Pancreas (tissue), 10 donors: ENCODE measurements at regions not wholly inside any gene's neighbourhood (a gene's known extent, or its start where the extent isn't known, plus 50 kb on each side); places are given as distances from the start of the nearest gene placed in this dataset.

ENCODE experiments used
- ATAC-seq, 4 donors: fragments of 200-7000 bp; cut with Tn5 transposase; one replicate each; pipeline versions ENCODE4 v1.8.0 to v1.9.1; 2020; ENCODE audit warnings: mild to moderate bottlenecking in 4 of 4, moderate library complexity in 4 of 4
- DNase-seq, 6 donors: peaks; one replicate each; pipeline ENCODE4 v3.0.0-alpha.2; 2020
- FAIRE-seq: peaks from 2 replicates; lab custom pipeline; 2012; peaks lifted over from hg19 to GRCh38; lab: Jason Lieb, UNC
- H3K27ac ChIP-seq, 4 donors: fragments of 200-600 bp; sonication (generic); 1 replicate in 3 of 4; 2 replicates in 1 of 4; pipeline versions ENCODE4 v1.5.0 to v1.8.0; 2020
- H3K27me3 ChIP-seq, 4 donors: fragments of 200-600 bp; one replicate each; pipeline ENCODE4 v1.8.0; 2021
- H3K36me3 ChIP-seq, 3 donors: fragments of 200-600 bp; sonication (generic) in 1 of 3; one replicate each; pipeline versions ENCODE4 v1.5.0 to v1.8.0; 2020 to 2021
- H3K4me1 ChIP-seq, 3 donors: fragments of 200-600 bp; one replicate each; pipeline ENCODE4 v1.8.0; 2021
- H3K4me3 ChIP-seq, 4 donors: fragments of 200-600 bp; sonication (generic) in 2 of 4; one replicate each; pipeline versions ENCODE4 v1.5.0 to v1.8.0; 2020 to 2021
- H3K9me3 ChIP-seq, 4 donors: fragments of 200-600 bp; one replicate each; pipeline ENCODE4 v1.8.0; 2021
- WGBS, 2 donors: extraction: QIAGEN DNeasy Blood & Tissue Kit; methylation state at CpG; one replicate each; pipeline ENCODE4 v1.1.7; 2013; 5-methylcytosine and 5-hydroxymethylcytosine counted together
- intact Hi-C, 3 donors: fragments of 100-400 bp; cut with DNase I; formaldehyde crosslinking; loops; one replicate each; pipeline versions ENCODE4 v1.11.1 to v1.14.2; 2022
- TF ChIP-seq, protein P1 (sequence below), 4 donors: fragments of 200-600 bp; sonication (generic) in 3 of 4; IDR thresholded peaks; one replicate each; pipeline versions ENCODE4 v1.5.0 to v1.8.0; 2021; ENCODE audit warnings: antibody characterized with exemption in 4 of 4
- donor health status: healthy with polysubstance abuse.
- donor health status: DM: no; HTN: no; CAD: no; lungs with moderate emphysema.
- donor health status: DM: no; HTN: no; CAD: no.
- donor health status: control.
- donor health status: control.
- donor health status: Bipolar disorder and iron deficiency.
- donor health status: DM: yes; HTN: yes; CAD: no.
- donor health status: DM: no; HTN: no; CAD: no.
- donor health status: DM: no; HTN: no; CAD: no.
- donor health status: DM: yes; HTN: yes; CAD: no.

DNA sequence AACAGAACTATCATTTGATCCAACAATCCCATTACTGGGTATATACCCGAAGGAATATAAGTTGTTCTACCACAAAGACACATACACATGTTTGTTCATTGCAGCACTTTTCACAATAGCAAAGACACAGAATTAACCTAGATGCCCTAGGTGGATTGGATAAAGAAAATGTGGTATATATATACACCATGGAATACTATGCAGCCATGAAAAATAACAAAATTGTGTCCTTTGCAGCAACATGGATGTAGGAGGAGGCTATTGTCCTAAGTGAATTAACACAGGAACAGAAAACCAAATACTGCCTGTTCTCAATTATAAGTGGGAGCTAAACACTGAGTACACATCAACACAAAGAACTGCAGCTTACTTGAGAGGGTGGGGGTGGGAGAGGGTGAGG is 142.5 kb downstream of the IL20RB start:
- ATAC-seq, result no peak
- Histone ChIP-seq H3K4me1 (no peaks in the 10 kb centered on the region), H3K9me3 (no peaks in the 10 kb centered on the region), H3K36me3 (no peaks in the 10 kb centered on the region), H3K4me3 (no peak overlapping the region), H3K27me3 (no peaks in the 10 kb centered on the region), H3K27ac (no peak overlapping the region)
- intact Hi-C loops, result no loop called here
- TF ChIP-seq, protein P1, sequence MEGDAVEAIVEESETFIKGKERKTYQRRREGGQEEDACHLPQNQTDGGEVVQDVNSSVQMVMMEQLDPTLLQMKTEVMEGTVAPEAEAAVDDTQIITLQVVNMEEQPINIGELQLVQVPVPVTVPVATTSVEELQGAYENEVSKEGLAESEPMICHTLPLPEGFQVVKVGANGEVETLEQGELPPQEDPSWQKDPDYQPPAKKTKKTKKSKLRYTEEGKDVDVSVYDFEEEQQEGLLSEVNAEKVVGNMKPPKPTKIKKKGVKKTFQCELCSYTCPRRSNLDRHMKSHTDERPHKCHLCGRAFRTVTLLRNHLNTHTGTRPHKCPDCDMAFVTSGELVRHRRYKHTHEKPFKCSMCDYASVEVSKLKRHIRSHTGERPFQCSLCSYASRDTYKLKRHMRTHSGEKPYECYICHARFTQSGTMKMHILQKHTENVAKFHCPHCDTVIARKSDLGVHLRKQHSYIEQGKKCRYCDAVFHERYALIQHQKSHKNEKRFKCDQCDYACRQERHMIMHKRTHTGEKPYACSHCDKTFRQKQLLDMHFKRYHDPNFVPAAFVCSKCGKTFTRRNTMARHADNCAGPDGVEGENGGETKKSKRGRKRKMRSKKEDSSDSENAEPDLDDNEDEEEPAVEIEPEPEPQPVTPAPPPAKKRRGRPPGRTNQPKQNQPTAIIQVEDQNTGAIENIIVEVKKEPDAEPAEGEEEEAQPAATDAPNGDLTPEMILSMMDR (IDR thresholded peaks at IDR 0.05), result no peak
- no peak for FAIRE-seq
- 69 to 91% methylated on average over 1 of the region's 1 CpG for WGBS, 2 donors
- no peak for DNase-seq

DNA sequence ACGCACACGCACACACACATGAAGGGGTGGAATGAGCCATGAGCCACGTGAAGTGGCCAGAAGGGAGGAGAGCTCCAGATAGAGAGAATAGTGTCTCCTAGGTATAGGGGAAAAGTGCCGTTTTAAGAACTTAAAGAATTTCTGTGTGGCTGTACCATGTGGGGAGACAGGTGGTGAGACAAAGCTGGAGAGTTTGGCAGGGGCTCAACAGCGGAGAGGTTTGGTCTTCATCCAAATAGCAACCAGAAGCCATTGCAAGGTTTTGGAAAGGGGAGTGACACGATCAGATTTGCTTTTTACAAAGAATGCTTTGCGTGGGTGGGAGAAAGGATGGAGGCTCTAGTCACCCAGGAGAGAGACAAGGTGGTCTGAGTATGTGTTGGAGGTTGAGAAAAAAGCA is 146.0 kb downstream of the IL20RB start:
- TF ChIP-seq, protein P1 (IDR thresholded peaks at IDR 0.05), result no peak
- Histone ChIP-seq H3K36me3 (no peaks in the 10 kb centered on the region), H3K4me1 (no peaks in the 10 kb centered on the region), H3K4me3 (no peak overlapping the region), H3K27ac (no peak overlapping the region), H3K9me3 (no peaks in the 10 kb centered on the region), H3K27me3 (no peaks in the 10 kb centered on the region)
- no peak for FAIRE-seq
- no peak for ATAC-seq
- WGBS, 2 donors, result 56 to 66% methylated on average over 7 of the region's 7 CpGs
- intact Hi-C loops, result no loop called here
- DNase-seq, result no peak

DNA sequence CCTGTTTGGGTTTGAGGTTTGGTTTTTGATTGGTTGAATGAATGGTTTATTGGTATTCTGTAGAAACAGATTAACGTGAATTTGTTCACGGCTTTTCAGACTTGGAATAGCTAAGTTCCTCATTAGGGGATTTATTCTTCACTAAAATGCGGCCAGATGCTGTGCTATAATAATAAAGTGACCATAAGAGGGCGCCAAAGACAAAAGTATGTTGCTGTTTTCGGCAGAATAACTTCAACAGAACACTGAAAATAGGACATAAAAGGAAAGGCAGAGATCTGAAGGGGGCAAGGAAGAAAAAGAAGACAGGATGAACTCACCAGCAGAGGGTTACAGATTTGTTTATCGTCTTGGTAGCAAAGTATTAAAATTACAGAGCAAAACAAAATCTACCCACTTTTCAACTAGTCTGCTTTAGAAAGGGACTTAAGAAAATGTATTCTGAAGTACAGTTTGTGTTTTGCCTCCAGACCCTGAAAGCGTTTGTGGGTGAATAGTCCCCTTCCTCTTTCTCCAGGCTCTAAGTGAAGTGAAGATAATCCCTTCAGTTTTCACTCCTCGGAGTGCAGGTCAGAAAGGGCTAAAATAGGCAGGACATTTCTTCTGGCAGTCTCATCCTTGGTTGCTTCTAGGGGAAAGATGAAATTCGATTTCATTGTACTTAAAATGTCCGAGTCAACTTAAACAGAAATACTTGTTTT is 147.6 kb downstream of the IL20RB start:
- intact Hi-C loops, result no loop called here
- Histone ChIP-seq H3K4me3 (no peak overlapping the region), H3K9me3 (no peaks in the 10 kb centered on the region), H3K4me1 (no peaks in the 10 kb centered on the region), H3K27ac (no peak overlapping the region), H3K36me3 (no peaks in the 10 kb centered on the region), H3K27me3 (peaks cover 0 to 4% (median 0%) of the 10 kb centered on the region in 4 donors)
- TF ChIP-seq, protein P1 (IDR thresholded peaks at IDR 0.05), result peak; percentile 31 to 52 (median 42)
- DNase-seq, result peak in 1 of 6 donors; percentile 22
- WGBS, 2 donors, result 8% methylated on average over 10 of the region's 10 CpGs
- peak; percentile 50 to 86 (median 80) for ATAC-seq
- peak; percentile 92 for FAIRE-seq

DNA sequence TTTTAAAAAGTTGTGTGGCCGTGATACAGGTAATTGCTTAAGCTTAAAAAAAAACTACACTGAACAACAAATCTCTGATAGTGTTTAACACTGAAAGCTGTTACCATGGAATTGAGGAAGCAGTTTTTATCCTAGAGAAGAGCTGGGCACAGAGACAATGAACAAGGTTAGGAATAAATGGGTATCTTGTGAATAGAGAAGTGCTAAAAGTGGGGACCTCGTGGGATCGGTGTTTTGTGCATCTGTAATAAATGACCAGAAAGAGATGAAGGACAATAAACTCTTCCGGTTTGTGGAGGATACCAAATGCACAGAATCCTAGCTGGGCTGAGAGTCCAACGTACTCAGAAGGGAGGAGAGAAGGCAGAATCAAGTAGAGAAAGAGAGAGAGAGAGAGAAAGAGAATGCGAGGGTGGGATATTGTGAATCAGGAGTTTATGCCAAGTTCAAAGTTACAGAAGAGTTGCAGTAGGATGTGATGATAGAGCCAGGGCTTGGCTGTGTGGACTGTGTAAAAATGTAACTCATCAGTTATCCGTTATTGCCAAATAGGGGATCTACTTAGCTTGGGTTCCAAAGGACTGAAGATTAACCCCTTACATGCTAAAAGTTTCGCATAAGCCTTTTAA is 148.9 kb downstream of the IL20RB start:
- intact Hi-C loops, result no loop called here
- ATAC-seq (no peak), FAIRE-seq (no peak), DNase-seq (no peak)
- WGBS, 2 donors, result 42 to 49% methylated on average over 8 of the region's 8 CpGs
- Histone ChIP-seq H3K4me3 (no peak overlapping the region), H3K27me3 (peaks cover 0 to 4% (median 0%) of the 10 kb centered on the region in 4 donors), H3K27ac (no peak overlapping the region), H3K36me3 (no peaks in the 10 kb centered on the region), H3K9me3 (no peaks in the 10 kb centered on the region), H3K4me1 (no peaks in the 10 kb centered on the region)
- TF ChIP-seq, protein P1 (IDR thresholded peaks at IDR 0.05), result no peak
